ENCODE measurements at regions not wholly inside any gene's neighbourhood (a gene's known extent, or its start where the extent isn't known, plus 50 kb on each side); places are given as distances from the start of the nearest gene placed in this dataset.

DNA sequence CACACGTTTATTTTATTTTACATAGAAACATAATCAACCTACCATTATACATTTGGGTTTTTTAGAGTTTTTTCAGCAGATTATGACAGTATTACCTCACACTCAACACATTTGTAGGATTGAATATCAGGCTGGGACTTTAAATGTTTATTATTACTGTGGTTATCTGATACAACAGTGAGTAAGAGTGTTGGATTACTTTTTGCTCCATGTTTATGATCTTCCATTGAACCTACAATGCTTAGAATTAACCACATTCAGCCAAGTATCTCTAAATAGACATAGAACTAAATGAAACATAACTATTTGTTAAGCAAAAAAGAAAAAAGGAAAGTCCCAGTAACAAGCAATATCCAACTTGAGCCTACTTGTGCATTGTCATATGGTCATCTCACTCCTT is 607.4 kb upstream of the PITX2 start:
- TF ChIP-seq, protein P1, sequence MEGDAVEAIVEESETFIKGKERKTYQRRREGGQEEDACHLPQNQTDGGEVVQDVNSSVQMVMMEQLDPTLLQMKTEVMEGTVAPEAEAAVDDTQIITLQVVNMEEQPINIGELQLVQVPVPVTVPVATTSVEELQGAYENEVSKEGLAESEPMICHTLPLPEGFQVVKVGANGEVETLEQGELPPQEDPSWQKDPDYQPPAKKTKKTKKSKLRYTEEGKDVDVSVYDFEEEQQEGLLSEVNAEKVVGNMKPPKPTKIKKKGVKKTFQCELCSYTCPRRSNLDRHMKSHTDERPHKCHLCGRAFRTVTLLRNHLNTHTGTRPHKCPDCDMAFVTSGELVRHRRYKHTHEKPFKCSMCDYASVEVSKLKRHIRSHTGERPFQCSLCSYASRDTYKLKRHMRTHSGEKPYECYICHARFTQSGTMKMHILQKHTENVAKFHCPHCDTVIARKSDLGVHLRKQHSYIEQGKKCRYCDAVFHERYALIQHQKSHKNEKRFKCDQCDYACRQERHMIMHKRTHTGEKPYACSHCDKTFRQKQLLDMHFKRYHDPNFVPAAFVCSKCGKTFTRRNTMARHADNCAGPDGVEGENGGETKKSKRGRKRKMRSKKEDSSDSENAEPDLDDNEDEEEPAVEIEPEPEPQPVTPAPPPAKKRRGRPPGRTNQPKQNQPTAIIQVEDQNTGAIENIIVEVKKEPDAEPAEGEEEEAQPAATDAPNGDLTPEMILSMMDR (IDR thresholded peaks at IDR 0.05; ENCODE audit: insufficient read depth in 1 of 2, low read depth in 1 of 2, low read length in 1 of 2, severe bottlenecking in 1 of 2, unreplicated experiment in 1 of 2) = no peak
- BruUV-seq (replicated peaks) = no TSS peak
- Mint-ChIP-seq H3K9me3 (ENCODE audit: unreplicated experiment) (no peaks in the 10 kb centered on the region), H3K27ac (ENCODE audit: unreplicated experiment) (no peak overlapping the region), H3K4me1 (ENCODE audit: low read depth, unreplicated experiment) (no peaks in the 10 kb centered on the region), H3K36me3 (ENCODE audit: insufficient read depth, unreplicated experiment) (no peaks in the 10 kb centered on the region), H3K4me3 (ENCODE audit: unreplicated experiment) (no peak overlapping the region), H3K27me3 (ENCODE audit: insufficient read depth, unreplicated experiment) (no peaks in the 10 kb centered on the region)
- Histone ChIP-seq H3K9me3 (no peaks in the 10 kb centered on the region), H3K4me1 (no peaks in the 10 kb centered on the region), H3K27me3 (replicated peaks; ENCODE audit: control insufficient read depth, insufficient read depth, low read length) (no peaks in the 10 kb centered on the region), H3K36me3 (ENCODE audit: control insufficient read depth, insufficient read depth, low read length) (no peaks in the 10 kb centered on the region), H3K4me3 (ENCODE audit: low read depth, low read length) (no peak overlapping the region)
- intact Hi-C loops (cut with micrococcal nuclease; ENCODE audit: unreplicated experiment) = no loop called here
- ChIA-PET POLR2A (no interaction called here), CTCF (no interaction called here)
- DNase-seq = no peak

DNA sequence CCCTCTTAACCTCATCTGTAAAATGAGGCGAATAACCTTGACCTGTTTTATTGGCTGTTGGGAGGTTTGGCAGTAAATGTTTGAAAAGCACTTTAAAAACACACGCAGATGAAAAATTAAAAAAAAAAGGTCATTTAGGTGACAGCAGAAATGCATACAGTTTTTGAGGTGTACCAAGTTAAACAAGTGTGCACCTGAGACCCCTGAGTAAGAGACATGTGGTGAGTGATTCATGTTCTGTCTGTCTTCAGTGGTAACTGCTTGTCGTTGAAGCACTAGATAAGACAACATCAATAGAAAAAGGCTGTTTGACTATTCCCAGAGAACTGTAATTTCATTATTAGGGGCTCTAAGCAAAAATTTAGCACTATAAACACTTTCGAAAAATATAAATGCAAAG is 608.4 kb upstream of the PITX2 start:
- BruUV-seq (replicated peaks) = no TSS peak

DNA sequence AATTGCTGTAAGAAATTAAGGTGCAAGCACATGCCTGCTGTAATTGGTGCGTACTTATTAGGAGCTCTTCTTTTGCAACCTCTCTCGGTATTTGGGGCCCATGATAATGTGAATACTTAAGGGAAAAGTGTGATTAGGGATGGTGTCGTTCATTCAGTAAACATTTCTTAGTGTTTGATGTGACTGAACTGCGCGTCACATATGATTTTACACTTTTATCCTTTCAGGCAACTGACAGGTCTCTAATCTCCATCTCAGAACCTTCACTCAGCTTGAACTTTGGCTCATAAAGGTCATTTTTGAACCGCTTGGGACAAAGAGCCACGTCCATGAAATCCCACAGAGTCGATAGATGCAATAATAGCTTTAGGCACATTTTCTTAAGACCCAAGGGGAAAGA is 612.1 kb upstream of the PITX2 start:
- TF ChIP-seq, protein P1 (IDR thresholded peaks at IDR 0.05; ENCODE audit: insufficient read depth in 1 of 2, low read depth in 1 of 2, low read length in 1 of 2, severe bottlenecking in 1 of 2, unreplicated experiment in 1 of 2) = no peak
- Histone ChIP-seq H3K27me3 (replicated peaks; ENCODE audit: control insufficient read depth, insufficient read depth, low read length) (no peaks in the 10 kb centered on the region), H3K4me1 (no peaks in the 10 kb centered on the region), H3K36me3 (ENCODE audit: control insufficient read depth, insufficient read depth, low read length) (no peaks in the 10 kb centered on the region), H3K9me3 (no peaks in the 10 kb centered on the region), H3K4me3 (ENCODE audit: low read depth, low read length) (no peak overlapping the region)
- ChIA-PET CTCF (no interaction called here), POLR2A (no interaction called here)
- H3K9me3 Mint-ChIP-seq (ENCODE audit: unreplicated experiment) = no peaks in the 10 kb centered on the region
- no TSS peak for BruUV-seq (replicated peaks)
- intact Hi-C loops (cut with micrococcal nuclease; ENCODE audit: unreplicated experiment) = no loop called here
- no peak overlapping the region for H3K4me3 Mint-ChIP-seq (ENCODE audit: unreplicated experiment)
- H3K36me3 Mint-ChIP-seq (ENCODE audit: insufficient read depth, unreplicated experiment) = no peaks in the 10 kb centered on the region
- DNase-seq = no peak
- H3K27me3 Mint-ChIP-seq (ENCODE audit: insufficient read depth, unreplicated experiment) = no peaks in the 10 kb centered on the region
- H3K27ac Mint-ChIP-seq (ENCODE audit: unreplicated experiment) = no peak overlapping the region
- H3K4me1 Mint-ChIP-seq (ENCODE audit: low read depth, unreplicated experiment) = no peaks in the 10 kb centered on the region

More for the DNA sequence above, 608.4 kb upstream of the PITX2 start:
- TF ChIP-seq, protein P1 (IDR thresholded peaks at IDR 0.05; ENCODE audit: insufficient read depth in 1 of 2, low read depth in 1 of 2, low read length in 1 of 2, severe bottlenecking in 1 of 2, unreplicated experiment in 1 of 2) = no peak
- H3K27me3 Mint-ChIP-seq (ENCODE audit: insufficient read depth, unreplicated experiment) = no peaks in the 10 kb centered on the region
- ChIA-PET CTCF (no interaction called here), POLR2A (no interaction called here)
- intact Hi-C loops (cut with micrococcal nuclease; ENCODE audit: unreplicated experiment) = no loop called here
- Histone ChIP-seq H3K9me3 (no peaks in the 10 kb centered on the region), H3K36me3 (ENCODE audit: control insufficient read depth, insufficient read depth, low read length) (no peaks in the 10 kb centered on the region), H3K4me3 (ENCODE audit: low read depth, low read length) (no peak overlapping the region), H3K4me1 (no peaks in the 10 kb centered on the region), H3K27me3 (replicated peaks; ENCODE audit: control insufficient read depth, insufficient read depth, low read length) (no peaks in the 10 kb centered on the region)
- H3K9me3 Mint-ChIP-seq (ENCODE audit: unreplicated experiment) = no peaks in the 10 kb centered on the region
- H3K36me3 Mint-ChIP-seq (ENCODE audit: insufficient read depth, unreplicated experiment) = no peaks in the 10 kb centered on the region
- no peak overlapping the region for H3K27ac Mint-ChIP-seq (ENCODE audit: unreplicated experiment)
- no peaks in the 10 kb centered on the region for H3K4me1 Mint-ChIP-seq (ENCODE audit: low read depth, unreplicated experiment)
- H3K4me3 Mint-ChIP-seq (ENCODE audit: unreplicated experiment) = no peak overlapping the region
- no peak for DNase-seq
